Heart left ventricle (tissue), 16 donors: ENCODE measurements at regions not wholly inside any gene's neighbourhood (a gene's known extent, or its start where the extent isn't known, plus 50 kb on each side); places are given as distances from the start of the nearest gene placed in this dataset.

Experiments
- ATAC-seq, 4 donors: fragments of 200-7000 bp; cut with Tn5 transposase; one replicate each; pipeline ENCODE4 v1.9.1; 2020 to 2022; ENCODE audit warnings: moderate library complexity in 4 of 4, mild to moderate bottlenecking in 3 of 4, moderate number of reproducible peaks in 1 of 4
- DNase-seq, 5 donors: peaks; one replicate each; pipeline ENCODE4 v3.0.0-alpha.2; 2020
- H3K27ac ChIP-seq, 12 donors: fragments of 200-600 bp; sonication (generic) in 4 of 12; one replicate each; pipeline versions ENCODE4 v1.5.0 to v1.8.0; 2016 to 2022; ENCODE audit warnings: mild to moderate bottlenecking in 2 of 12
- H3K27me3 ChIP-seq, 9 donors: fragments of 200-600 bp; sonication (generic) in 2 of 9; one replicate each; pipeline versions ENCODE4 v1.5.1 to v1.8.0; 2016 to 2022; ENCODE audit warnings: mild to moderate bottlenecking in 3 of 9
- H3K36me3 ChIP-seq, 9 donors: fragments of 200-600 bp; sonication (generic) in 2 of 9; one replicate each; pipeline versions ENCODE4 v1.5.0 to v1.8.0; 2018 to 2022; ENCODE audit warnings: mild to moderate bottlenecking in 2 of 9
- H3K4me1 ChIP-seq, 12 donors: fragments of 200-600 bp; sonication (generic) in 4 of 12; one replicate each; pipeline versions ENCODE4 v1.5.0 to v1.8.0; 2016 to 2022; ENCODE audit warnings: mild to moderate bottlenecking in 3 of 12
- H3K4me3 ChIP-seq, 12 donors: fragments of 200-600 bp; sonication (generic) in 4 of 12; one replicate each; pipeline versions ENCODE4 v1.5.0 to v1.8.0; 2017 to 2022; ENCODE audit warnings: mild to moderate bottlenecking in 9 of 12, moderate library complexity in 4 of 12
- H3K9me3 ChIP-seq, 12 donors: fragments of 200-600 bp; sonication (generic) in 4 of 12; one replicate each; pipeline versions ENCODE4 v1.5.0 to v1.8.0; 2016 to 2022; ENCODE audit warnings: mild to moderate bottlenecking in 1 of 12
- CTCF ChIP-seq, 12 donors: fragments of 200-600 bp; sonication (generic) in 4 of 12; IDR thresholded peaks; one replicate each; pipeline versions ENCODE4 v1.5.0 to v1.8.0; 2018 to 2022; ENCODE audit warnings: antibody characterized with exemption in 12 of 12, mild to moderate bottlenecking in 5 of 12
- POLR2A ChIP-seq, 2 donors: fragments of 450-650 bp; IDR thresholded peaks; one replicate each; pipeline ENCODE4 v1.6.1; 2017; ENCODE audit warnings: antibody characterized with exemption in 2 of 2, mild to moderate bottlenecking in 2 of 2, moderate library complexity in 2 of 2
- WGBS, 4 donors: extraction: QIAGEN DNeasy Blood & Tissue Kit in 2 of 4; methylation state at CpG; one replicate each; pipeline versions ENCODE4 v1.1.5 to v1.1.7; 2013 to 2018; 5-methylcytosine and 5-hydroxymethylcytosine counted together
- intact Hi-C, 10 donors: fragments of 100-400 bp; cut with DNase I; formaldehyde crosslinking; loops; one replicate each; pipeline versions ENCODE4 v1.11.1 to v1.14.2; 2022
- donor health status: ischemic (EF 13 %, LVEDD 7.1; RV severe dilation, severe dysfunction).
- donor health status: healthy with polysubstance abuse.
- donor health status: DM: no; HTN: yes; CAD: no.
- donor health status: DM: no; HTN: no; CAD: no.
- donor health status: ischemic (EF 25% LVEDD 6.9; RV normal size, moderate dysfunction).
- donor health status: ischemic (EF 25% LVEDD 5.7; RV mildly dilated, moderate dysfunction).
- donor health status: healthy.
- donor health status: DM: yes; HTN: yes; CAD: no.
- donor health status: ischemic (EF 35%, LVEDD 5.7; RV mildly dilated, moderate dysfunction).
- donor health status: nonischemic (EF 11% LVEDD 7.7; RV severe dilation, severe dysfunction).
- donor health status: DM: yes; HTN: yes; CAD: no.
- donor health status: PGD.
- donor health status: ischemic (EF 29% LVEDD 5.4; RV normal size, mild dysfunction).
- donor health status: nonischemic (EF 23%, LVEDD 6.1; RV moderate dilation, normal function).

GRCh38 chr4:153074486-153074885 lies 129.8 kb upstream of the TRIM2 start:
- Histone ChIP-seq H3K36me3 (no peaks in the 10 kb centered on the region), H3K4me1 (no peaks in the 10 kb centered on the region), H3K9me3 (no peaks in the 10 kb centered on the region), H3K27ac (no peak overlapping the region), H3K4me3 (no peak overlapping the region), H3K27me3 (no peaks in the 10 kb centered on the region)
- intact Hi-C loops: no loop called here
- no peak for ATAC-seq
- TF ChIP-seq POLR2A (IDR thresholded peaks at IDR 0.05) (no peak), CTCF (IDR thresholded peaks at IDR 0.05) (no peak)
- WGBS, 4 donors: 59 to 72% (median 61%) methylated on average over 1 of the region's 1 CpG
- no peak for DNase-seq

- TF ChIP-seq CTCF (IDR thresholded peaks at IDR 0.05) (no peak), POLR2A (IDR thresholded peaks at IDR 0.05) (no peak)
- no peak overlapping the region for H3K4me3 ChIP-seq
- intact Hi-C loops: no loop called here
- no peak overlapping the region for H3K27ac ChIP-seq
- H3K4me1 ChIP-seq: no peaks in the 10 kb centered on the region
- ATAC-seq (no peak), DNase-seq (no peak)
- no peaks in the 10 kb centered on the region for H3K9me3 ChIP-seq
- WGBS, 4 donors: 74 to 91% (median 81%) methylated on average over 2 of the region's 2 CpGs
- H3K27me3 ChIP-seq: no peaks in the 10 kb centered on the region
- no peaks in the 10 kb centered on the region for H3K36me3 ChIP-seq
These were observed 129.2 kb upstream of the TRIM2 start for GRCh38 chr4:153074936-153075630.

- Histone ChIP-seq H3K27me3 (no peaks in the 10 kb centered on the region), H3K36me3 (no peaks in the 10 kb centered on the region), H3K9me3 (no peaks in the 10 kb centered on the region), H3K4me3 (no peak overlapping the region), H3K27ac (no peak overlapping the region), H3K4me1 (no peaks in the 10 kb centered on the region)
- TF ChIP-seq CTCF (IDR thresholded peaks at IDR 0.05) (no peak), POLR2A (IDR thresholded peaks at IDR 0.05) (no peak)
- ATAC-seq (no peak), DNase-seq (no peak)
- intact Hi-C loops: no loop called here
- 86 to 91% (median 87%) methylated on average over 4 of the region's 4 CpGs for WGBS, 4 donors
These were observed 128.3 kb upstream of the TRIM2 start for GRCh38 chr4:153075836-153076518.

GRCh38 chr4:153076861-153077260 lies 127.4 kb upstream of the TRIM2 start:
- Histone ChIP-seq H3K27ac (no peak overlapping the region), H3K36me3 (no peaks in the 10 kb centered on the region), H3K9me3 (no peaks in the 10 kb centered on the region), H3K4me1 (no peaks in the 10 kb centered on the region), H3K4me3 (no peak overlapping the region), H3K27me3 (no peaks in the 10 kb centered on the region)
- intact Hi-C loops: no loop called here
- no peak for ATAC-seq
- 84 to 91% (median 90%) methylated on average over 3 of the region's 3 CpGs for WGBS, 4 donors
- DNase-seq: no peak
- no peak for TF ChIP-seq POLR2A (IDR thresholded peaks at IDR 0.05)
- no peak for TF ChIP-seq CTCF (IDR thresholded peaks at IDR 0.05)
